VCaP (cell line): ENCODE measurements at regions not wholly inside any gene's neighbourhood (a gene's known extent, or its start where the extent isn't known, plus 50 kb on each side); places are given as distances from the start of the nearest gene placed in this dataset.

Experiments used
- H3K27ac ChIP-seq: fragments of 450-650 bp; 2 replicates; pipeline ENCODE4 v1.5.1; 2017
- CTCF ChIP-seq: fragments of 450-650 bp; conservative IDR thresholded peaks from 2 replicates; pipeline ENCODE4 v1.5.1; 2017; ENCODE audit warnings: mild to moderate bottlenecking, moderate library complexity

- no peak for TF ChIP-seq CTCF
- no peak overlapping the region for H3K27ac ChIP-seq
Observed at GRCh38 chr4:179880756-179881155, 2362.4 kb upstream of the TENM3 start.

- no peak overlapping the region for H3K27ac ChIP-seq
- no peak for TF ChIP-seq CTCF
Observed at GRCh38 chr4:179894066-179894778, 2349.0 kb upstream of the TENM3 start.

GRCh38 chr4:179919587-179919986 lies 2323.6 kb upstream of the TENM3 start:
- no peak for TF ChIP-seq CTCF
- no peak overlapping the region for H3K27ac ChIP-seq

- no peak for TF ChIP-seq CTCF
- no peak overlapping the region for H3K27ac ChIP-seq
Observed at GRCh38 chr4:179927473-179927872, 2315.7 kb upstream of the TENM3 start.

- TF ChIP-seq CTCF = no peak
- H3K27ac ChIP-seq = no peak overlapping the region
Observed at GRCh38 chr4:179941911-179942310, 2301.3 kb upstream of the TENM3 start.

GRCh38 chr4:179976777-179977176 lies 2266.4 kb upstream of the TENM3 start:
- no peak overlapping the region for H3K27ac ChIP-seq
- TF ChIP-seq CTCF = no peak

- no peak overlapping the region for H3K27ac ChIP-seq
- no peak for TF ChIP-seq CTCF
Observed at GRCh38 chr4:179977378-179977777, 2265.8 kb upstream of the TENM3 start.
